ENCODE measurements at regions not wholly inside any gene's neighbourhood (a gene's known extent, or its start where the extent isn't known, plus 50 kb on each side); places are given as distances from the start of the nearest gene placed in this dataset.

- Mint-ChIP-seq H3K27ac (ENCODE audit: unreplicated experiment) (no peak overlapping the region), H3K9me3 (ENCODE audit: low read depth) (peaks cover 3% of the 10 kb centered on the region), H3K27me3 (ENCODE audit: low read depth) (no peaks in the 10 kb centered on the region), H3K4me1 (ENCODE audit: low read depth) (peaks cover 25% of the 10 kb centered on the region), H3K36me3 (ENCODE audit: low read depth) (no peaks in the 10 kb centered on the region), H3K4me3 (ENCODE audit: unreplicated experiment) (no peak overlapping the region)
- DNase-seq (ENCODE audit: low spot score), result no peak
- no peak for TF ChIP-seq CTCF (IDR thresholded peaks at IDR 0.05)
Observed at GRCh38 chr2:63668466-63668865, 79.7 kb downstream of the MDH1 start.

GRCh38 chr2:63669596-63669995 is 80.8 kb downstream of the MDH1 start:
- H3K4me3 Mint-ChIP-seq (ENCODE audit: unreplicated experiment), result no peak overlapping the region
- no peak for DNase-seq (ENCODE audit: low spot score)
- no peak overlapping the region for H3K27ac Mint-ChIP-seq (ENCODE audit: unreplicated experiment)
- H3K9me3 Mint-ChIP-seq (ENCODE audit: low read depth), result no peaks in the 10 kb centered on the region
- peaks cover 25% of the 10 kb centered on the region for H3K4me1 Mint-ChIP-seq (ENCODE audit: low read depth)
- no peak for TF ChIP-seq CTCF (IDR thresholded peaks at IDR 0.05)
- H3K27me3 Mint-ChIP-seq (ENCODE audit: low read depth), result no peaks in the 10 kb centered on the region
- no peaks in the 10 kb centered on the region for H3K36me3 Mint-ChIP-seq (ENCODE audit: low read depth)

- H3K4me3 Mint-ChIP-seq (ENCODE audit: unreplicated experiment), result no peak overlapping the region
- no peaks in the 10 kb centered on the region for H3K27me3 Mint-ChIP-seq (ENCODE audit: low read depth)
- no peaks in the 10 kb centered on the region for H3K4me1 Mint-ChIP-seq (ENCODE audit: low read depth)
- TF ChIP-seq CTCF (IDR thresholded peaks at IDR 0.05), result no peak
- DNase-seq (ENCODE audit: low spot score), result no peak
- no peaks in the 10 kb centered on the region for H3K9me3 Mint-ChIP-seq (ENCODE audit: low read depth)
- no peak overlapping the region for H3K27ac Mint-ChIP-seq (ENCODE audit: unreplicated experiment)
- H3K36me3 Mint-ChIP-seq (ENCODE audit: low read depth), result no peaks in the 10 kb centered on the region
Observed at GRCh38 chr2:63673865-63674533, 85.2 kb downstream of the MDH1 start.

GRCh38 chr2:63675026-63675425 is 86.3 kb downstream of the MDH1 start:
- H3K27me3 Mint-ChIP-seq (ENCODE audit: low read depth), result no peaks in the 10 kb centered on the region
- no peak overlapping the region for H3K27ac Mint-ChIP-seq (ENCODE audit: unreplicated experiment)
- no peak for DNase-seq (ENCODE audit: low spot score)
- no peak for TF ChIP-seq CTCF (IDR thresholded peaks at IDR 0.05)
- H3K4me3 Mint-ChIP-seq (ENCODE audit: unreplicated experiment), result no peak overlapping the region
- no peaks in the 10 kb centered on the region for H3K36me3 Mint-ChIP-seq (ENCODE audit: low read depth)
- H3K4me1 Mint-ChIP-seq (ENCODE audit: low read depth), result no peaks in the 10 kb centered on the region
- no peaks in the 10 kb centered on the region for H3K9me3 Mint-ChIP-seq (ENCODE audit: low read depth)

- Mint-ChIP-seq H3K4me1 (ENCODE audit: low read depth) (no peaks in the 10 kb centered on the region), H3K4me3 (ENCODE audit: unreplicated experiment) (no peak overlapping the region), H3K27ac (ENCODE audit: unreplicated experiment) (no peak overlapping the region), H3K9me3 (ENCODE audit: low read depth) (no peaks in the 10 kb centered on the region), H3K27me3 (ENCODE audit: low read depth) (no peaks in the 10 kb centered on the region), H3K36me3 (ENCODE audit: low read depth) (no peaks in the 10 kb centered on the region)
- TF ChIP-seq CTCF (IDR thresholded peaks at IDR 0.05), result no peak
- no peak for DNase-seq (ENCODE audit: low spot score)
Observed at GRCh38 chr2:63676135-63676534, 87.4 kb downstream of the MDH1 start.
